GM13976 (cell line): ENCODE measurements at regions not wholly inside any gene's neighbourhood (a gene's known extent, or its start where the extent isn't known, plus 50 kb on each side); places are given as distances from the start of the nearest gene placed in this dataset.

ENCODE experiments used
- DNase-seq: peaks from one replicate; pipeline ENCODE4 v3.0.0; 2012; ENCODE audit warnings: low spot score
- CTCF ChIP-seq: IDR thresholded peaks from 2 replicates; pipeline ENCODE4 v1.5.1; 2012; ENCODE audit warnings: borderline replicate concordance, mild to moderate bottlenecking; ENCODE audit not compliant: insufficient read depth; ENCODE audit errors: extremely low read depth, missing control alignments, control extremely low read depth
- in situ Hi-C: fragments of 300-500 bp; cut with MboI; formaldehyde crosslinking; loops from one replicate; pipeline ENCODE4 v1.12.0; 2022; ENCODE audit warnings: low sequenced_read_pairs, mixed read lengths, inconsistent platforms; ENCODE audit not compliant: unreplicated experiment

GRCh38 chr2:226640501-226640900 is 159.1 kb downstream of the IRS1 start:
- DNase-seq: no peak
- no peak for TF ChIP-seq CTCF
- in situ Hi-C loops: no loop called here

GRCh38 chr2:226639550-226639949 is 160.1 kb downstream of the IRS1 start:
- in situ Hi-C loops: no loop called here
- DNase-seq: no peak
- no peak for TF ChIP-seq CTCF

GRCh38 chr2:226638576-226638975 is 161.0 kb downstream of the IRS1 start:
- no peak for TF ChIP-seq CTCF
- no peak for DNase-seq
- in situ Hi-C loops: no loop called here

GRCh38 chr2:226637383-226637782 is 162.2 kb downstream of the IRS1 start:
- DNase-seq: no peak
- TF ChIP-seq CTCF: no peak
- in situ Hi-C loops: no loop called here

GRCh38 chr2:226636586-226636985 is 163.0 kb downstream of the IRS1 start:
- in situ Hi-C loops: no loop called here

GRCh38 chr2:226634943-226635604 is 164.5 kb downstream of the IRS1 start:
- TF ChIP-seq CTCF: no peak
- DNase-seq: no peak
- in situ Hi-C loops: no loop called here

More at GRCh38 chr2:226636586-226636985, 163.0 kb downstream of the IRS1 start:
- DNase-seq: no peak
- TF ChIP-seq CTCF: no peak
